HFFc6 (cell line): ENCODE measurements at regions not wholly inside any gene's neighbourhood (a gene's known extent, or its start where the extent isn't known, plus 50 kb on each side); places are given as distances from the start of the nearest gene placed in this dataset.

ENCODE experiments used
- DNase-seq: peaks from one replicate; pipeline ENCODE4 v3.0.0-alpha.2; 2018
- H3K27ac Mint-ChIP-seq: 2 replicates; pipeline ENCODE4 v1.8.0; 2020; ENCODE audit warnings: mild to moderate bottlenecking, mixed read lengths
- H3K27me3 Mint-ChIP-seq: 2 replicates; pipeline ENCODE4 v1.8.0; 2021; ENCODE audit warnings: mild to moderate bottlenecking, moderate library complexity, mixed read lengths; ENCODE audit not compliant: insufficient read depth
- H3K36me3 Mint-ChIP-seq: 2 replicates; pipeline ENCODE4 v1.8.0; 2021; ENCODE audit warnings: low read depth, mixed read lengths
- H3K4me1 Mint-ChIP-seq: 2 replicates; pipeline ENCODE4 v1.8.0; 2020; ENCODE audit warnings: low read depth, mixed read lengths
- H3K4me3 Mint-ChIP-seq: 2 replicates; pipeline ENCODE4 v1.8.0; 2020; ENCODE audit warnings: mild to moderate bottlenecking, moderate library complexity, mixed read lengths
- H3K9me3 Mint-ChIP-seq: 2 replicates; pipeline ENCODE4 v1.8.0; 2020; ENCODE audit warnings: mild to moderate bottlenecking, mixed read lengths
- TF ChIP-seq, protein P1 (sequence below): fragments of 200-600 bp; sonication (generic); IDR thresholded peaks from 2 replicates; pipeline ENCODE4 v1.5.0; 2021; ENCODE audit warnings: antibody characterized with exemption, mild to moderate bottlenecking

DNA sequence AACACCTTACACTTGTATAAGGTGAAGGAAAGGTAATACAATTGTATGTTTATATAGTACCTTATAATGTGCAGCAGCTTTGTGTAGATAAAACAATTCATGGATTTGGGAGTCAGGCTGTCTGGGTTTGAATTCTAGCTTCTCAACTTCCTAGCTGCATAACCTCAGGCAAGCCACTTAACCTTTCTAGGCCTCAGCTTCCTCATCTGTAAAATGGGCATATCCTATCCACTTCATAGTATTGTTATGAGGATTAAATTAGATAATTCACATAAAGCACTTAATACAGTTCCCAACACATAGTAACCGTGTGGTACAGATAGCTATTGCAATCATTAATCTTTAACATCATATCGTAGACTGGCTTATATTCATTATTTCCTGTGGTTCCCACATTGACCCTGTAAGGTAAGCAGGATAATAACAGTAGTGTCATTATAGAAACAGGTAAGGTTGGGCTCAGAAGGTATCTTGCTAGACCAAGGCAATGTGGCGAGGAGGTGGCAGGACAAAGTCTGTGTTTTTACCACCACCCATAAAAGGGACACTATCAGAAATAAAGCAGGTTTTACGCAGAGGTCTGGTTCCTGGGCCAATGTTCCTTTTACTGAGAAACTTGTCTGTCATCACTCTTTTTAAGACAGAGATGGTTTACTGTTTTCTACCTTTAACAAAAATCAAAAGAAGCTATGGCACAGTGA is 334.1 kb downstream of the RRAGC start:
- TF ChIP-seq, protein P1, sequence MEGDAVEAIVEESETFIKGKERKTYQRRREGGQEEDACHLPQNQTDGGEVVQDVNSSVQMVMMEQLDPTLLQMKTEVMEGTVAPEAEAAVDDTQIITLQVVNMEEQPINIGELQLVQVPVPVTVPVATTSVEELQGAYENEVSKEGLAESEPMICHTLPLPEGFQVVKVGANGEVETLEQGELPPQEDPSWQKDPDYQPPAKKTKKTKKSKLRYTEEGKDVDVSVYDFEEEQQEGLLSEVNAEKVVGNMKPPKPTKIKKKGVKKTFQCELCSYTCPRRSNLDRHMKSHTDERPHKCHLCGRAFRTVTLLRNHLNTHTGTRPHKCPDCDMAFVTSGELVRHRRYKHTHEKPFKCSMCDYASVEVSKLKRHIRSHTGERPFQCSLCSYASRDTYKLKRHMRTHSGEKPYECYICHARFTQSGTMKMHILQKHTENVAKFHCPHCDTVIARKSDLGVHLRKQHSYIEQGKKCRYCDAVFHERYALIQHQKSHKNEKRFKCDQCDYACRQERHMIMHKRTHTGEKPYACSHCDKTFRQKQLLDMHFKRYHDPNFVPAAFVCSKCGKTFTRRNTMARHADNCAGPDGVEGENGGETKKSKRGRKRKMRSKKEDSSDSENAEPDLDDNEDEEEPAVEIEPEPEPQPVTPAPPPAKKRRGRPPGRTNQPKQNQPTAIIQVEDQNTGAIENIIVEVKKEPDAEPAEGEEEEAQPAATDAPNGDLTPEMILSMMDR = no peak
- Mint-ChIP-seq H3K9me3 (peaks cover 10% of the 10 kb centered on the region), H3K27me3 (no peaks in the 10 kb centered on the region; the same call in 1 of the 2 replicates), H3K4me3 (no peak overlapping the region), H3K27ac (no peak overlapping the region), H3K36me3 (no peaks in the 10 kb centered on the region), H3K4me1 (no peaks in the 10 kb centered on the region)
- no peak for DNase-seq

DNA sequence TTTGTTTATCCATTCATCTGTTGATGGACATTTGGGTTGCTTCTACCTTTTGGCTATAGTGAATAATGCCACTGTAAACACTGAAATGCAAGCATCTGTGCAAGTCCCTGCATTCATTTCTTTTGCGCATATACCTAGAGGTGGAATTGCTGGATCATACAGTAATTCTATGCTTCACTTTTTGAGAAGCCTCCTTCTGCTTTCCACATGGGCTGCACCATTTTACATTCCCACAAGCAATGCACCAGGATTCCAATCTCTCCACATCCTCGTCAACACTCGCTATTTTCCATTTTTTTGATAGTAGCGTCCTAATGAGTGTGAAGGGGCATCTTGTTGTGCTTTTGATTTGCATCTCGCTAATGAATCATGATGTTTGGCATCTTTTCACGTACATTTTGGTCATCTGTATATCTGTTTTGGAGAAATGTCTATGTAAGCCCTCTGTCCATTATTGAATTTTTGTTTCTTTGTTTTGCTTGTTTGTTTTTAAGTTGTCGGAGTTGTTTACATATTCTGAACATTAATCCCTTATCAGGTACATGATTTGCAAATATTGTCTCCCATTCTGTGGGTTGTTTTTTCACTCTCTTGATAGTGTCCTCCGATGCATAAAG is 335.4 kb downstream of the RRAGC start:
- Mint-ChIP-seq H3K4me1 (no peaks in the 10 kb centered on the region), H3K36me3 (no peaks in the 10 kb centered on the region), H3K27ac (no peak overlapping the region), H3K9me3 (peaks cover 10% of the 10 kb centered on the region), H3K4me3 (no peak overlapping the region), H3K27me3 (no peaks in the 10 kb centered on the region; the same call in 1 of the 2 replicates)
- no peak for DNase-seq
- TF ChIP-seq, protein P1 = no peak

DNA sequence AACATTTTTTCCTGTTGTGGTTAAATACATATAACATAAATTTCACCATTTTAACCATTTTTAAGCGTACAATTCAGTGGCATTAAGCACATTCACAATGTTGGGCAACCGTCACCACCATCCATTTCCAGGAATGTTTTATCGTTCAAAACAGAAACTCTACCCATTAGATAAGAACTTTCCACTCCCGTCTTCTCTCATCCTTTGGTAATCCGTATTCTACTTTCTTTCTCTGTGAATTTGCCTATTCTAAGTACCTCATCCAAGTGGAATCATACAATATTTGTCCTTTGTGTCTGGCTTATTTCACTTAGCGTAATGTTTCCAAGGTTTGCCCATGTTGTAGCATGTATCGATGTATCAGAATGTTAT is 336.0 kb downstream of the RRAGC start:
- no peaks in the 10 kb centered on the region for H3K4me1 Mint-ChIP-seq
- H3K36me3 Mint-ChIP-seq = no peaks in the 10 kb centered on the region
- DNase-seq = no peak
- H3K27me3 Mint-ChIP-seq = no peaks in the 10 kb centered on the region; the same call in 1 of the 2 replicates
- TF ChIP-seq, protein P1 = no peak
- peaks cover 10% of the 10 kb centered on the region for H3K9me3 Mint-ChIP-seq
- no peak overlapping the region for H3K27ac Mint-ChIP-seq
- no peak overlapping the region for H3K4me3 Mint-ChIP-seq

DNA sequence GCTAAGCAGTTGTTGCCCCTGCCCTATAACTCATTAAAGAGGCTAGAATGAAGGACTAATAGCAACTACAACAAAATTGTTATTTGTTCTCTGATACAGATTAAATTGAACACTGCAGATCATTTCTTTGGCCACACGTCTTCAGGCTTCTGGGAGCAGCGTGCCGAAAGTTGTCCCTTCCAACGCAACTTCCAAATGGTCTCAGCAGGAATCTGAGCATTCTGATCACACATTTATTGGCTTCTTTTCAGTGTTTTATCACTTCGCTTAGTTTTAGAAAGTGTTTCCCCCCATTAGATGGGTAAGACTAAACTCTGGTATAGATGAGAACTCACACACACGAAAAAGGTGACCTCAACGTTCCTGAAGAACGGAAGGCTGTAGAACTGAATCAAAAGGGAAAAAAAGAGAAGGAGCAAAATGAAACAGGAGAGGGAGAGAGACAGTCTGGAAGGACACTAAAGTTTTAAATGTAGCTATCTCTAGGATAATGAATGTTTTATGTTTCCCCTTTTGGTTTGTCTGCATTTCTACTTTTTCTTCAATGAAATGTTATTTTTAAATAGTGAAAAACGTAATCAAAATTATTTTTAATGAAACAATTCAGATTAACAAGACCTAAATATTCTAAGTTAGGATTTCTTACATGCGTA is 336.5 kb downstream of the RRAGC start:
- Mint-ChIP-seq H3K27ac (no peak overlapping the region), H3K36me3 (no peaks in the 10 kb centered on the region), H3K4me3 (no peak overlapping the region), H3K4me1 (no peaks in the 10 kb centered on the region), H3K27me3 (no peaks in the 10 kb centered on the region; the same call in 1 of the 2 replicates), H3K9me3 (peaks cover 10% of the 10 kb centered on the region)
- TF ChIP-seq, protein P1 = no peak
- DNase-seq = no peak

DNA sequence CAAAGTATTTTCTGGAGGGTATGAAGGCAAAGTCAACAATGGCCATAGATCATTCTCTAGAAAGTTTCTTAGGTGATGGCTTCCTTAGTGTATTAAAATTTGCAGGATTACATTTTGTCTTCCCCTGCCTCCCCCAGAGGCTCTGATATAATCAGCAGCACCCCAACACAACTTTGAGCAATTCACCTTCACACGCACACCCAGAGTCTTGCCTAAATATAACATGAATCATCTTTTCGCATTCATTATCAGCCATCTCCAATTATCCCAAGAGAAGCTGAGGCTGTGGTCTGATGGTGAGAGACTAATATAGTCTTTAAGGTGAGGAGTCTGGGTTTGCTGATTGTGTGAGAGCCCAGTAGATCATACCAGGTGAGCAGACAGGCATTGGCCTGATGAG is 343.0 kb downstream of the RRAGC start:
- Mint-ChIP-seq H3K9me3 (peaks cover 22% of the 10 kb centered on the region), H3K27ac (no peak overlapping the region), H3K4me3 (no peak overlapping the region), H3K27me3 (peaks cover 2% of the 10 kb centered on the region; the same call in 1 of the 2 replicates), H3K36me3 (no peaks in the 10 kb centered on the region), H3K4me1 (no peaks in the 10 kb centered on the region)
- DNase-seq = no peak
- TF ChIP-seq, protein P1 = no peak
